Occipital lobe (tissue), 1 donor: ENCODE measurements at regions not wholly inside any gene's neighbourhood (a gene's known extent, or its start where the extent isn't known, plus 50 kb on each side); places are given as distances from the start of the nearest gene placed in this dataset.
"Not testable (repeated sequence)": the region's sequence is repeated elsewhere in the genome, so short reads cannot be mapped to it uniquely, and the experiment has no call there.

Source experiments
- DNase-seq: peaks from one replicate; lab custom pipeline; 2025; lab: John Stamatoyannopoulos, UW

GRCh38 chr6:100228834-100229441 is 234.9 kb upstream of the MCHR2 start:
- DNase-seq = peak; percentile 37

GRCh38 chr6:100228437-100228833 is 234.4 kb upstream of the MCHR2 start:
- DNase-seq = no peak

- no peak for DNase-seq
These were observed 232.8 kb upstream of the MCHR2 start for GRCh38 chr6:100226811-100227210.

- DNase-seq = not testable (repeated sequence)
These were observed 229.9 kb upstream of the MCHR2 start for GRCh38 chr6:100223952-100224351.

GRCh38 chr6:100220543-100220942 is 226.5 kb upstream of the MCHR2 start:
- DNase-seq = no peak

- no peak for DNase-seq
These were observed 223.4 kb upstream of the MCHR2 start for GRCh38 chr6:100217225-100218012.

GRCh38 chr6:100216760-100217159 is 222.7 kb upstream of the MCHR2 start:
- DNase-seq = no peak

GRCh38 chr6:100212131-100212530 is 218.1 kb upstream of the MCHR2 start:
- no peak for DNase-seq

GRCh38 chr6:100210137-100211117 is 216.4 kb upstream of the MCHR2 start:
- DNase-seq = no peak

- no peak for DNase-seq
These were observed 215.5 kb upstream of the MCHR2 start for GRCh38 chr6:100209323-100210136.

- no peak for DNase-seq
These were observed 209.4 kb upstream of the MCHR2 start for GRCh38 chr6:100203400-100203799.

- no peak for DNase-seq
These were observed 208.6 kb upstream of the MCHR2 start for GRCh38 chr6:100202417-100203194.

- not testable (repeated sequence) for DNase-seq
These were observed 202.4 kb upstream of the MCHR2 start for GRCh38 chr6:100196214-100196982.

- DNase-seq = not testable (repeated sequence)
These were observed 201.2 kb upstream of the MCHR2 start for GRCh38 chr6:100195244-100195643.

- no peak for DNase-seq
These were observed 200.5 kb upstream of the MCHR2 start for GRCh38 chr6:100194535-100194934.

GRCh38 chr6:100188754-100189153 is 194.7 kb upstream of the MCHR2 start:
- DNase-seq = no peak

GRCh38 chr6:100186552-100186951 is 192.5 kb upstream of the MCHR2 start:
- DNase-seq = no peak

GRCh38 chr6:100185615-100186014 is 191.6 kb upstream of the MCHR2 start:
- DNase-seq = no peak

- no peak for DNase-seq
These were observed 190.4 kb upstream of the MCHR2 start for GRCh38 chr6:100184473-100184872.
